Femur (tissue), 1 donor: ENCODE measurements at regions not wholly inside any gene's neighbourhood (a gene's known extent, or its start where the extent isn't known, plus 50 kb on each side); places are given as distances from the start of the nearest gene placed in this dataset.
"Not testable (repeated sequence)": the region's sequence is repeated elsewhere in the genome, so short reads cannot be mapped to it uniquely, and the experiment has no call there.

ENCODE experiments used
- DNase-seq: peaks from one replicate; pipeline ENCODE4 v3.0.0-alpha.2; 2017

DNA sequence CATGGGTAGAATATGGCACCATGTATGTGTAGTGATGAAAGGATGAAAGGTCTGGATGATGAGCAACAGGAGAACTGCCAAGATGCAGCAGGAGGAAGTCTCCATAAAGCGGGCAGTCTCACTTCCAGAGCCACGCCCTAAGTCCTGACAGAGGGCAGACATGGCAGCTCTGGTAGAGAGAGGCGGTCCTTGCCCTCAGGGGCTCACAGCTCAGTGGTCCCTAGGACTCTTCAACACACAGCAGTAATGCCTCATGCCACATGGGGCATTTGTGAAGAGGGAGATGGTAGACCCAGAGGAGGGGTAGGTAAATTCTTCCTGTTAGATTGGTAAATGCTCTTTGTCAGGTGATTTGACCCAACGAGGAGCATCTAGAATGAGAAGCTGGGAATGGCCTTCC is 1088.4 kb downstream of the BCL11B start:
- no peak for DNase-seq

DNA sequence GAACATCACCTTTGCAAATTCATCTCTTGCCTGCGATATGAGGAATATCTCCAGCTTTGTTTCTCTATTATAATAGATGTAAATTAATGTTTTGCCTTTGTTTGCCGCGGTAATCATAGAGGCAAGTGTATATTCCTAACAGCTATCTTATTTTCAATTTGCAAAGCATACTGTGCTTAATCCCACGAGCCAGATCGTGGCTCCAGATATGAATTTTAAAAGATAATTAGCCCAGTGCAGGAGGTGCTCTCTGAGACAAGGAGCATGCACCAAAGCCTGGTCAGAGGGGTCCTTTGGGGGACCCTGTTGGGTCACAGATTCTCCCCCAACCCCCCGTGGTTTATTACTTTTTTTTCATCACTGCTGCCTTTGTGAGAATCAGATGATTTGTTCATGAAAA is 1087.5 kb downstream of the BCL11B start:
- DNase-seq = no peak

DNA sequence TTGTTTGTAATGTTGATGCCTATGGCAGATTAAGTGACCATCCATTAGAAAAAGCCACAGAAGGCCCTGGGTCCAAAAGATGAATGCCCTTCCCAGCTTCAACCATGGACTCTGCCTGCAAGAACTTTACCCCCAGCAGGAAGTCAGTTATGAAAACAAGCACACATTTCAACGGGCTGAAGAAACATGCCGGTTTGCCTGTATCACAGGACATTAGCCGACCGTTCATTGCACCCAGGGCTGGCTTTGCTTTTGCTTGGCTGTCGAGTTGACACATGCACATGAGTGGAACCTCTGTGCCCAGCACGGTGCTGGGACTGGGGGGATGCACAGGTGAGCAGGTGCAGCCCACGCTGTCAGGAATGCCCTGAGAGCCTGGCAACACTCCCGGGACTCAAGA is 1087.0 kb downstream of the BCL11B start:
- DNase-seq = no peak

- no peak for DNase-seq
Observed at GRCh38 chr14:98186140-98186539, 1085.9 kb downstream of the BCL11B start.

DNA sequence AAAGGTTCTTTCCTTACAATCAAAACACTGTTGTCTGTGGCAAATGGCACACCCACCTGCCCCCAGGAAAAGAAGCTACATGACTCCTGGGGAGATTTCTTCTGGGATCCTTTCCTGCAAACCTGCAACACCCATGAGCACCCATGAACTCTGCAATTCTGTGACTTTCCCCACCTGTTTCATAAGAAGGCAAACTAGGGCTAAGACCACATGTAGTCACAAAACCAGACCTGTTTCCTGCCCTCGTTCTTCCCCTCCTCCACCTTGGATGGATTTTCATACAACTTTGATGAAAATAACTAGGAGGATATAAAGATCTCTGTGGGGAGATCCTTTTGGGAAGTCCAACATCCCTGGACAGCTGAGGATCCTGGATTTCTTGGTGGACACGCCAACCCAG is 1084.7 kb downstream of the BCL11B start:
- no peak for DNase-seq

DNA sequence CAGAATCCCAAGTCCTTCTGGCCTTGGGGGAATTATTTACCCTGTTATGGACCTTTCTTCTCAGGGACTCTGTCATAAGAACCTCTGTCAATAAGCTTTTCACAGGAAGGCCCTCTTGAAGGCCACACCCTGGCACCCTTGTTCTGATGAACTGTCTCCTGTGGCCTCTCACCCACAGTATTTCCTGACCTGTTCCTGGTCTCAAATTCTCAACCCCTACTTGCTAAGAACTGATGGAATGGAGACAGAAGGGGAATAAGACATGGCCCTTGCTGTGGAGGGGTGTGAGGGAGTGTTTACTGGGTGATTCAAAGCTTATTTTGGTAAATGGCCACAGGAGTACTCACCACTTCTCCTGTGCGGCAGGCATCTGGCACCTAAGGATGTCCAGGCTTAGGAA is 1082.9 kb downstream of the BCL11B start:
- no peak for DNase-seq

DNA sequence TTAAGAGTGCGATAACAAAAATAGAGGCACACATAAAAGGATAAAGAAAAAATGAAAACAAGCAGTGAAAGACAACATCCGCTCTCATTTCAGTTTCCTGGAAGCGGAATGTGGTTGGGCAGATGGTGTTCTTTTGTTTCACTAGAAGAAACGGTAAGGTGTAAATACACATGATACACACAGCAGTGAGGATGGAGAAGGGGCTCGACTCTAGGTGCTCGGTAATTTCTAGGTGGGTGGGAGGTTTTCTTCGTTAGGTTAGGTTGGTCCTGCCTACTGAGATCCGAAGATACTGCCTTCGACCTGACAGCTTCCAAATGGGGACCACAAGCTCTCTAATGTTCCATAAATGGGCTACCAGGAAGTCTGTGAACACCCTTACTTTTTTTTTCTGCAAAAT is 1082.5 kb downstream of the BCL11B start:
- no peak for DNase-seq

- no peak for DNase-seq
Observed at GRCh38 chr14:98189944-98190343, 1082.1 kb downstream of the BCL11B start.

DNA sequence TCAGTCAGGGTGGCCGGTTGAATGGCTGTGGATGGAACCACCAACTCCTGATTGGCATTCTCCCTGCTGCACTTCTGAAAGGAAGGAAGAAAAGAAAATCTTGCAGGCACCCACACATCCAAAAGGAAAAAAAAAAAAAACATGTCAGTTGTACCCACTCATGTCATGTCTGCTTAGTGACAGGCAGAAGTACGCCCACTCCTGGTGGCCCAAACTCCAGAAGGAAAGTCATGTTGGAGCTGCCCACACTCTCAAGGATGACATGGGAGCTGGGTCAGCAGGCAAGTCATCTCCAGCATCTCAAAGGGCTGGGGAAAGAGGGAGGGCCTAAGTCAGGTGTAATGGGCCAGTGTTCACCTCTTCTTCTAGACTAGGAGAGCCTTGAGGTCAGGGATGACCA is 1079.1 kb downstream of the BCL11B start:
- DNase-seq = no peak

DNA sequence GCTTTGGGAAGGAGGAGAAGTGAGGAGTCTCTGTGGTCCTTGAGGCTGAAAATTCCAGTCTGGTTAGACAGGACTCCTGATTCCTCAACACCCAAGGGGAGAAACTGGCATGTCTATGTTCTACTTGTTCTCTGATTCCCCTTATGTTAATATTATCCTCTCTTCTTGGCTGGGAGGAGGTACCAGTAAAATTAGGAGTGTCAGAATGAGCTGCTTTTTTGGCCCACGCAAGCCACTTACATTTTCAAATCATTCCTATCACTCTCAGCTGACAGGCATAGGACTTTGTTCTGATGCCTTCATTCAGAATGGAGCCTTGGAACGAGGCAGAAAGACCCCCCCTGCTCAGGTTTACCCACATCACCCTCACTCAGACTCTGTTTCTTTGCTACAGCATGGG is 1077.2 kb downstream of the BCL11B start:
- DNase-seq = no peak

- no peak for DNase-seq
Observed at GRCh38 chr14:98195256-98195655, 1076.7 kb downstream of the BCL11B start.

DNA sequence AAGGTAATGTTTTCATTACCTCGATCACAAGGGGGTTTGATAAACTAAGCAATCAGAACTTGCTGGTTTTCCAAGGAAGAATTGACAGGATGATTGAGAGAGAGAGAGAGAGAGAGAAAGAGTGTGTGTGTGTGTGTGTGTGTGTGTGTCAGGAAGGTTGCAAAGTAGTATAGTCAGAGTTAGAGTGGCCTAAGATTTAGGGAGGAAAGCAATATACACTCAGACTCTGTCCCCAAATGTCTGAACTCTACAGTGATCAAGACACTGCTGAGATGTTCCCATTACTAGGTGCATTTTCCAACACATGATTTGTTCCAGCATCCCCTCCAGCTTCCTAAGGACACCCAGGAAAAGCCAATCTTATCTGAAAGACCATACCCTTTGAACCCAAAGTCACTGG is 1074.1 kb downstream of the BCL11B start:
- DNase-seq = no peak

DNA sequence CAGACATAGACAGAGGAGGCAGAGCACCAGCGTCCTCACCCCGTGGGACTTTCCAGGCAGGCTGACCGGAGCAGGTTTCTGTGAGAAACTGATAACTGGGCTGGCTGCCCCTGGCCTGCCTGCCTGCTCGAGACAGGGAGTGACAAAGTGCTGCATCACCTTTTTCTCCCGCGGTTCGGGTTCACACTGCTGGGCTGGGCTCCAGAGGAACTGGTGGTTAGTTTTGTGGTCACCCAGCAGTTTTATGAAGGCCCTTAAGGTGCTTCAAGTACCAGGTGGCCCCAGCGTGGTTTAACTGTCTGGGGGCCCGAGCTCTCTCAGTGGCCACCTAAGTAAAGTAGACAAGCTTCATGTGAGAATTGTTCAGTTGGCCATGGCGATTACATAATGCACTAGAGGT is 1073.6 kb downstream of the BCL11B start:
- DNase-seq = no peak

DNA sequence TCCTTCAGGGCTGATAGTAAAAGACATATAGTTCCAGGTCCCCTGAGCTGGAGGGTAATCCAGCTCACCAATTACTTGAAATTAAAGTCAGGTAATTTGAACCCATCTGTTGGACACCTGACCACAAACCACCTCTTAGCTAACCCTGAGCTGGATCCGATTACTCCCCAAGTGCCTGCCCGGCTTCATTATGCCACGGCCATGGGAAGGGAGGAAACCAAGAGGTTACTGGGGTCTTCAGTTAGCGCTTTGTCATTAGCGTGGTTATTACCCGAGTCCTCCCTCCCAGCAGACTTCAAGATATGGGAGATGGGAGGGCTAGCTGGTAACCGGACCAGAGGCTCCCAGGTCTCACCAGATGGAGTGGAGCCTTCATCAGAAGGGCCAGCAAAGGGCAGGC is 1071.4 kb downstream of the BCL11B start:
- DNase-seq = no peak

DNA sequence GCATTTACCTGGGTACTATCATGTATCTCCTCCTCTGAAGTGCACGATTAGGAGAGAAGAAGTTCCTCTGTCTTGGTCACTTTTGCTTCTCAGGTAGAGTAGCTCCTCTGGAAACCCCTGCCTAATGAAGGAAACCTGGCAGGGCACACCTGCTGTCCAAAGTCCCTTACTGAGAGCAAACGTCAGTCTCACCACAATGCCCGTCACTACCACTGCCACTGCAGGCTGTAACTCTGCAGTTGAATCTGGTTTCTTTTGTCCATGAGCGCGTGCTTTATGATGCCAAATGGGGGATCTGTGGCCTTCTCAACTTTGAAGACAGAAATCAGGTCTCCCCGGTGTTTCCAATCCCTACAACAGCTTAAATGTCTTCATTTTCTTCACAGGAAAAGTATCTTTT is 1068.6 kb downstream of the BCL11B start:
- no peak for DNase-seq

DNA sequence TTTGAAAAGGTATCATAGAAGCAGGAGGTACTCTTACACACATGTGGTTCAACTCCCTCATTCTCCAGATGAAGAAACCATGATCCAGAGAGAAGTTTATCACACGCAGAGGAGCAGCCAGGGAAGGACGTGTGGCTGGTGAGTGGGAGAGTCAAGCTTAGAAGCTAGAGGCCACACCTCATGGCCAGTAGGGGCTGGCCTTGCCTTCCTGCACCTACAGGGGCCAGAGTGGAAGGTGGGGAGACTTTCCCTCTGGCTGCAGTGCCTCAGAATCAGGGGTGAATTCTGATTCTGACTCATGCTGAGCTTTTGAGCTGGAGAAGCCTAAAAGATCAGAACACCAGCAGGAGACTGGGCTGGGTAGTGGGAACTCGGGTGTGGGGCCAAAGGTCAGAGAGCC is 1067.9 kb downstream of the BCL11B start:
- no peak for DNase-seq

- DNase-seq = no peak
Observed at GRCh38 chr14:98207415-98207814, 1064.6 kb downstream of the BCL11B start.

- DNase-seq = no peak
Observed at GRCh38 chr14:98208211-98208611, 1063.8 kb downstream of the BCL11B start.

DNA sequence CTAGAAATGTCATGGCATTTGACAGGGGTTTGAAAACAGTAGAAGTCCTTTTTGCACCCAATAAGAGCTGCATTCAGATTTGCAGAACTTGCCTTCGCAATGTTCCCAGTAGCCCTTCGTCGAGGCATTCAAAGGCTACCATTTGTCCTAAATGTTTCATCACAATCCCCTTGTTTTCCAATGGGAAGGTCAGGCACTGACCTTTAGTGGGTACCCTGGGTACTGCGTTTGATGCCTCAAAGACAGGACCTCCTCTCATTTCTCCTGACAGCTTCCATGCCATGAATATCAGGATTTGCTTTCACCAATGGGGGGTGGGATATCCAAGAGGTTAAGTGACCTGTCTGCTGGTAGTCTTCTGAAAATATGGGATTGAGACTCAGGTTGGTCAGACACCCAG is 1063.1 kb downstream of the BCL11B start:
- DNase-seq = no peak

DNA sequence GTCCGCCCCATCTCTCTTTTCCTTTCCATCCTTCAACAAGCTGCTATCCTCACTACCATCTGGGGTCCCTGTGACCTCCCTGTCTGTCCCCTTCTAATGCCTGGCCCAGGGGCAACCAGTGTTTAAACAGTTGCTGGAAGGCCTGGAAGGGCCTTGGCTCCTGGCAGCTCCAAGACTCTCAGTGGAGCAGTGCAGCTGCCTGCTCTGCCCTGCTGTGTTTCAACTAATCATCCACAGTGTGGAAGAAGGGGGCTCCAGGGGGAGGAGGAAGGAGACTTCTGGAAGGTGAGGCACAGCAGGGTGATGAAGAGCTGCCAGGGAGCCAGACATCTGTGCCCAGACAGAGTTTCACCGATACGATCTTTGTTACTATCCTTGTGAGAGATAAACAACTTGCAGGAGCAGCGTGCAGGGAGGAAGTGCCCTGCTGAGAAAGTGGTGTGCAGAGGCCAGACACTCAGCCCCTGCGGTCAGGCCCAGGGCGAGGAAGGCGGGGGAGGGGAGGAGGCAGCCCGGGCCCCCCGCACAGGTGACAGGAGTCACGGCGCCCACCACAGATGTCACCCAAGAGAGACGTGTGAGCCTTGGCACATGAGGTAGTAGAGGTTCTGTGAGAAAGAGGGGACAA is 1061.8 kb downstream of the BCL11B start:
- no peak for DNase-seq

GRCh38 chr14:98217530-98217929 is 1054.5 kb downstream of the BCL11B start:
- DNase-seq = no peak

DNA sequence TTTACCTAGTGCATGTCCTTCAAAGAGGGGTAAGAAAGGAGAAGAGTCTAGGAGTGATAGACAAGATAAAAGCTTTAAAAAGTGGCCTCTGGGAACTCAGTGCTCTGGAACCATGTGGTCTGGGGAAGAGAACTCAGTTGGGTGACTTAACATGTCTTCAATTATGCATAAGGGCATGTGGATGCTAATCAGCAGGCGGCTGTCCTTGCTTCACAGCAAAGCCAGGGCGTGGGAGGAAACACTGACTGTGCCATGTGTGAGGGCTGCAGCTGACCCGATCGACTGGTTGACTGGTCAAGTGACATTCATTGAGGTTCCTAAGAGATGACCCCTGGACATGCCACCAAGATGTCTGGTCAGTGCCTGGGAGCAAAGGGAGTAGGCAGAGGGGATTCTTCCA is 1053.8 kb downstream of the BCL11B start:
- no peak for DNase-seq

- DNase-seq = no peak
Observed at GRCh38 chr14:98219638-98220037, 1052.4 kb downstream of the BCL11B start.

DNA sequence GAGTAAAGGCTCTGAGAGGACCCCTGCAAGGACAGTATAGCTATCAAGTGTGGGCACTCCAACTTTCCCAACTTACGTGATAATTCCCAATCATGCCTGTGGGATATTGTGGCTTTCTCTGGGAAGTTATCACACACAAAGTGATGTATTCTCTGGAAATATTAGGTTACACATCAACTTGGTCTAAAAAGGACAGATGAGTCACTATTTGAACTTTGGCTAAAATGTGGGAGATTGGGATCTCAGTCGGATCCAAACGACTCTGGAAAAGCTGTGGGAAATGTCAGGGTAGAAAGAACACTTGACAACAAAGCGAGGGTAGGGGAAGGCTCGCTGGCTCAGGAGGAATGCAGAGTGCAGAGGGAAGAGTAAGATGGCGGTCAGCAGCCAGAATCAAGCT is 1048.9 kb downstream of the BCL11B start:
- DNase-seq = no peak

- not testable (repeated sequence) for DNase-seq
Observed at GRCh38 chr14:98223710-98224109, 1048.3 kb downstream of the BCL11B start.

DNA sequence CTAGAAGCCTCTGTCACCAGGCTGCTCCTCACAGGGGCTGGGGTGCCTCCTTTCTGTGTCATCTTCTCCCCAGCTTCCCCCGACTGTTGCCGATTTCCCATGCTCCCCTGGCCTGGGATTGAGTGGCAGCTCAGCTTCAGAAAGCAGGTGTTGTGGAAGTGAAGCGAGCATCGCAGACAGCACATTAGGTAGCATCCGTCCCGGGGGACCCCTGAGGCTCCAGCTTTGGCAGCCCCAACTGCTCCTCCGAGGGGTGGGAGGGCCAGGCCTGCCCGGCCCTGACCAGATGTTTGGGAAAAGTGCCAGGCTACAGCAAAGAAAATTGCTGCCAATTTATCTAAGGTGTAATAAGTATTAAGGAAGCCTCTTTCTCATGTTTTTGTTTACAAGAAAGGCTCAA is 1045.6 kb downstream of the BCL11B start:
- no peak for DNase-seq
